ENCODE measurements at regions not wholly inside any gene's neighbourhood (a gene's known extent, or its start where the extent isn't known, plus 50 kb on each side); places are given as distances from the start of the nearest gene placed in this dataset.

- DNase-seq = no peak
Measured at GRCh38 chr2:118634876-118635275, 212.6 kb downstream of the EN1 start.

DNA sequence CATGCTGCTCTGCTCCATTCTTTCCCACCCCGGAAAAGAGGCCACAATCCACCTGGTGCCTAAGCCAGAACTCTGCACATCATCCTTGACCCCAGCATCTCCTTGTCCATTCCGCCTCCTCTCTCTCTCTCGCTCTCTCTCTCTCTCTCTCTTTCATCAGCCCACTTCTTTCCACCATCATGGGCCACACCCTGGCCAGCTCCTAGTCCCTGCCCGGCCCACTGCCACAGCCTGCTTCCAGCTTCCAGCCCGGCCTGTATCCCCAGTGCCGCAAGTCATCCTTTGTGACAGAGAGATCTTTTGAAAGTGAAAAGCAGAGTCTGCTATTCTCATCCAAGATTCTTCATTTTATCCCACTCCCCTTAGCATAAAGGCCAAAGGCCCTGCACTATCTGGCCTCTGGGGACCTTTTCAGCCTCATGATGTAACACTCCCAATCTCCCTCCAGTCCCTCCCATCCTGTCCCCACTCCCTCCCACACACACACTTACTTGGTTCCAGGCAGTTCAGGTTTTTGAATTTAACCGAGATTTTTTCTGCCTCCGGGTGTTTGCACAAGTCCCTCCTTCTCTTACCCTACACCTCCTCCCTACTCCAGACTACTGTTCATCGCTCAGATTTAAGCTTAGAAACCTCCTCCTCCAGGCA, 214.0 kb downstream of the EN1 start:
- no peaks in the 10 kb centered on the region for H3K36me3 ChIP-seq (replicated peaks)
- in situ Hi-C loops (cut with HindIII; ENCODE audit: low pct_ligation_motif_present, low sequenced_read_pairs) = no loop called here

More at GRCh38 chr2:118634876-118635275, 212.6 kb downstream of the EN1 start:
- no peak overlapping the region for H3K4me3 ChIP-seq (ENCODE audit: low read depth, low read length)
- in situ Hi-C loops (cut with HindIII; ENCODE audit: low pct_ligation_motif_present, low sequenced_read_pairs) = no loop called here
- H3K36me3 ChIP-seq (replicated peaks) = no peaks in the 10 kb centered on the region
- H3K27ac ChIP-seq = no peak overlapping the region
- H3K27me3 ChIP-seq (replicated peaks) = no peaks in the 10 kb centered on the region
- no peak for TF ChIP-seq CTCF (IDR thresholded peaks at IDR 0.05; ENCODE audit: low read depth, low read length, missing control alignments)

GRCh38 chr2:118632921-118633320, 214.5 kb downstream of the EN1 start:
- H3K36me3 ChIP-seq (replicated peaks) = no peaks in the 10 kb centered on the region
- H3K27ac ChIP-seq = no peak overlapping the region
- H3K27me3 ChIP-seq (replicated peaks) = no peaks in the 10 kb centered on the region
- in situ Hi-C loops (cut with HindIII; ENCODE audit: low pct_ligation_motif_present, low sequenced_read_pairs) = no loop called here
- no peak for TF ChIP-seq CTCF (IDR thresholded peaks at IDR 0.05; ENCODE audit: low read depth, low read length, missing control alignments)
- DNase-seq = no peak
- H3K4me3 ChIP-seq (ENCODE audit: low read depth, low read length) = no peak overlapping the region

More for the DNA sequence above, 214.0 kb downstream of the EN1 start:
- no peak overlapping the region for H3K4me3 ChIP-seq (ENCODE audit: low read depth, low read length)
- DNase-seq = no peak
- no peak for TF ChIP-seq CTCF (IDR thresholded peaks at IDR 0.05; ENCODE audit: low read depth, low read length, missing control alignments)
- H3K27ac ChIP-seq = no peak overlapping the region
- H3K27me3 ChIP-seq (replicated peaks) = no peaks in the 10 kb centered on the region

DNA sequence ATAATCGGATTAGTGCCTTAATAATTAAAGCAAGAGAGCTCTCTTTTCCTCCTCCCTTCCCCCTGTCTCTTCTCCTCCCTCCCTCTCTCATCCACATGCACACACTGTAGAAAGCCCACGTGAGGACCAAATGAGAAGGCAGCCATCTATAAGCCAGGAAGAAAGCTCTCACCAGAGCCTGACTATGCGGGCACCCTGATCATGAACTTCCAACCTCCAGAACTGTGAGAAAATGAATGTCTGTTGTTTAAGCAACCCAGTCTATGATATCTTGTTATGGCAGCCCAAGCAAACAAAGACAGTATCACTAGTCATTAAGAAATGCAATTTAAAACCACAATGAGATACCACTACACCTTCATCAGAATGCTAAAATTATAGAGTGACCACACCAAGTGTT, 220.3 kb downstream of the EN1 start:
- H3K27ac ChIP-seq = no peak overlapping the region
- H3K4me3 ChIP-seq (ENCODE audit: low read depth, low read length) = no peak overlapping the region
- no peak for DNase-seq
- in situ Hi-C loops (cut with HindIII; ENCODE audit: low pct_ligation_motif_present, low sequenced_read_pairs) = no loop called here
- TF ChIP-seq CTCF (IDR thresholded peaks at IDR 0.05; ENCODE audit: low read depth, low read length, missing control alignments) = no peak
- H3K27me3 ChIP-seq (replicated peaks) = no peaks in the 10 kb centered on the region
- no peaks in the 10 kb centered on the region for H3K36me3 ChIP-seq (replicated peaks)

DNA sequence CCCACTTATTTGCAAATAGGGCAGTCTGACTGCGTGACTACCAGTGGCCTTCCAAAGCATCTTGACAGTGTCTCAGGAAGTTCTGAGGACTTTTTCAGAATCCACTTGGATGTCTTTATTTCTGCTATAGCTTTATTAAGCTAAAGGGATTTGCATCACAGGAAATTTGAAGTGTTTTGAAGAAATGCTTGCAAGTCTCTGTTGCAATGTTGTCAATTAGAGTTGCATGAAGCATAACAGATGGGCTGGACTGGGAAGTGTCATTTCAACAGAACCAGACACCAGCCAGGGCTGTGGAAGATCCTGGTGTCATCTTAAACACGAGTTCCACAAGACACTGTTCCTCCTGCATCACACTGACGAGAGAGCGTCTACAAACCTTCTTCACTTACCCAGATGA, 224.5 kb downstream of the EN1 start:
- H3K27me3 ChIP-seq (replicated peaks) = no peaks in the 10 kb centered on the region
- no peak for TF ChIP-seq CTCF (IDR thresholded peaks at IDR 0.05; ENCODE audit: low read depth, low read length, missing control alignments)
- H3K27ac ChIP-seq = no peak overlapping the region
- no peak for DNase-seq
- H3K4me3 ChIP-seq (ENCODE audit: low read depth, low read length) = no peak overlapping the region
- in situ Hi-C loops (cut with HindIII; ENCODE audit: low pct_ligation_motif_present, low sequenced_read_pairs) = no loop called here
- no peaks in the 10 kb centered on the region for H3K36me3 ChIP-seq (replicated peaks)

DNA sequence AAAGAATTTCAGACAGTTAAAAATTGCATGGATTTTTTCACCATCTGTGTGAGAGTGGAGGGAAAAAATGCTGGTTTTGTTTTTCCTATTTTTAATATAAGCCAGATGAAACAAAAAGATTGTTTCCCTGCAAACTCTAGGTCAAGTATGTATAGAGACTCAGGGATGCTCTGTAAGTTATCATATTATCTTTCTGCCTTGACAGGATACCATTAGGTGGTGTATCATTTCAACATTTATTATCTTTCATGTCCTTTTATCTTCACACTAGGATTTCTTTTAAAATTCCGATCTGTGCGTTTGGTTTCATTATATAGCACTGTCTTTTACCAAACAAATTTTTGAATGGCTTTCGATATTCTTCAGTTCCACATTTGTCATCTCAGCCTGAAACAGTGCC, 225.3 kb downstream of the EN1 start:
- no peak for TF ChIP-seq CTCF (IDR thresholded peaks at IDR 0.05; ENCODE audit: low read depth, low read length, missing control alignments)
- Histone ChIP-seq H3K4me3 (ENCODE audit: low read depth, low read length) (no peak overlapping the region), H3K27ac (no peak overlapping the region), H3K36me3 (replicated peaks) (no peaks in the 10 kb centered on the region), H3K27me3 (replicated peaks) (no peaks in the 10 kb centered on the region)
- no peak for DNase-seq
- in situ Hi-C loops (cut with HindIII; ENCODE audit: low pct_ligation_motif_present, low sequenced_read_pairs) = no loop called here
